HEK293 (cell line): ENCODE measurements at regions not wholly inside any gene's neighbourhood (a gene's known extent, or its start where the extent isn't known, plus 50 kb on each side); places are given as distances from the start of the nearest gene placed in this dataset.

Experiments
- CTCF ChIP-seq: fragments of 450-650 bp; formaldehyde crosslinking; IDR thresholded peaks from 2 replicates; pipeline ENCODE4 v1.5.1; 2016; ENCODE audit warnings: missing biosample characterization, missing genetic modification characterization
- REST ChIP-seq: fragments of 450-650 bp; formaldehyde crosslinking; IDR thresholded peaks from 2 replicates; pipeline ENCODE4 v1.5.1; 2016; ENCODE audit warnings: missing biosample characterization, missing genetic modification characterization
- SP7 ChIP-seq: fragments of 450-650 bp; formaldehyde crosslinking; IDR thresholded peaks from 2 replicates; pipeline ENCODE4 v1.5.1; 2016; ENCODE audit warnings: missing biosample characterization, missing genetic modification characterization
- ZNF221 ChIP-seq: fragments of 450-650 bp; formaldehyde crosslinking; IDR thresholded peaks from 2 replicates; pipeline ENCODE4 v1.5.1; 2017; ENCODE audit warnings: missing biosample characterization, missing genetic modification characterization, borderline replicate concordance
- ZNF24 ChIP-seq: fragments of 450-650 bp; formaldehyde crosslinking; IDR thresholded peaks from 2 replicates; pipeline ENCODE4 v1.5.1; 2016; ENCODE audit warnings: missing biosample characterization, missing genetic modification characterization
- ZNF350 ChIP-seq: fragments of 450-650 bp; formaldehyde crosslinking; IDR thresholded peaks from 2 replicates; pipeline ENCODE4 v1.5.0; 2017; ENCODE audit warnings: missing biosample characterization, mild to moderate bottlenecking, missing genetic modification characterization
- ZNF624 ChIP-seq: fragments of 450-650 bp; formaldehyde crosslinking; IDR thresholded peaks from 2 replicates; pipeline ENCODE4 v1.5.1; 2017; ENCODE audit warnings: missing biosample characterization, missing genetic modification characterization
- ZNF629 ChIP-seq: fragments of 450-650 bp; formaldehyde crosslinking; IDR thresholded peaks from 2 replicates; pipeline ENCODE4 v1.5.1; 2017; ENCODE audit warnings: missing biosample characterization, missing genetic modification characterization
- ZNF645 ChIP-seq: fragments of 450-650 bp; formaldehyde crosslinking; IDR thresholded peaks from 2 replicates; pipeline ENCODE4; 2016; ENCODE audit warnings: missing biosample characterization, missing genetic modification characterization
- ZNF76 ChIP-seq: fragments of 450-650 bp; formaldehyde crosslinking; IDR thresholded peaks from 2 replicates; pipeline ENCODE4; 2016; ENCODE audit warnings: low read depth, missing biosample characterization, missing genetic modification characterization, borderline replicate concordance
- TF ChIP-seq, protein P1 (sequence below): sonication (generic); formaldehyde crosslinking; IDR thresholded peaks from 2 replicates; pipeline ENCODE4 v1.8.1; 2022; ENCODE audit warnings: mild to moderate bottlenecking, moderate library complexity, missing genetic modification reagents
- TF ChIP-seq, protein P2 (sequence below): fragments of 450-650 bp; formaldehyde crosslinking; IDR thresholded peaks from 2 replicates; pipeline ENCODE4 v1.5.1; 2016; ENCODE audit warnings: missing biosample characterization, missing genetic modification characterization

GRCh38 chr13:97768134-97768533, 185.3 kb upstream of the IPO5 start:
- TF ChIP-seq REST (tag by site-specific recombination) (no peak), ZNF24 (tag by site-specific recombination) (no peak), CTCF (tag by site-specific recombination) (no peak), ZNF624 (tag by site-specific recombination) (no peak), ZNF76 (tag by site-specific recombination) (no peak), SP7 (tag by site-specific recombination) (no peak), ZNF645 (tag by site-specific recombination) (no peak), ZNF221 (no peak), ZNF629 (tag by site-specific recombination) (no peak), ZNF350 (no peak)
- TF ChIP-seq, protein P1, sequence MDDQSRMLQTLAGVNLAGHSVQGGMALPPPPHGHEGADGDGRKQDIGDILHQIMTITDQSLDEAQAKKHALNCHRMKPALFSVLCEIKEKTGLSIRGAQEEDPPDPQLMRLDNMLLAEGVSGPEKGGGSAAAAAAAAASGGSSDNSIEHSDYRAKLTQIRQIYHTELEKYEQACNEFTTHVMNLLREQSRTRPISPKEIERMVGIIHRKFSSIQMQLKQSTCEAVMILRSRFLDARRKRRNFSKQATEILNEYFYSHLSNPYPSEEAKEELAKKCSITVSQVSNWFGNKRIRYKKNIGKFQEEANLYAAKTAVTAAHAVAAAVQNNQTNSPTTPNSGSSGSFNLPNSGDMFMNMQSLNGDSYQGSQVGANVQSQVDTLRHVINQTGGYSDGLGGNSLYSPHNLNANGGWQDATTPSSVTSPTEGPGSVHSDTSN (CRISPR knock-in tag): no peak
- TF ChIP-seq, protein P2, sequence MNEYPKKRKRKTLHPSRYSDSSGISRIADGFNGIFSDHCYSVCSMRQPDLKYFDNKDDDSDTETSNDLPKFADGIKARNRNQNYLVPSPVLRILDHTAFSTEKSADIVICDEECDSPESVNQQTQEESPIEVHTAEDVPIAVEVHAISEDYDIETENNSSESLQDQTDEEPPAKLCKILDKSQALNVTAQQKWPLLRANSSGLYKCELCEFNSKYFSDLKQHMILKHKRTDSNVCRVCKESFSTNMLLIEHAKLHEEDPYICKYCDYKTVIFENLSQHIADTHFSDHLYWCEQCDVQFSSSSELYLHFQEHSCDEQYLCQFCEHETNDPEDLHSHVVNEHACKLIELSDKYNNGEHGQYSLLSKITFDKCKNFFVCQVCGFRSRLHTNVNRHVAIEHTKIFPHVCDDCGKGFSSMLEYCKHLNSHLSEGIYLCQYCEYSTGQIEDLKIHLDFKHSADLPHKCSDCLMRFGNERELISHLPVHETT: no peak
